Stomach (tissue), 4 donors: ENCODE measurements at regions not wholly inside any gene's neighbourhood (a gene's known extent, or its start where the extent isn't known, plus 50 kb on each side); places are given as distances from the start of the nearest gene placed in this dataset.

Experiments used
- POLR2A ChIP-seq, 4 donors: fragments of 450-650 bp; IDR thresholded peaks; one replicate each; pipeline ENCODE4 v1.6.1; 2016; ENCODE audit warnings: antibody characterized with exemption in 4 of 4, control low read depth in 2 of 4, mild to moderate bottlenecking in 1 of 4, moderate library complexity in 1 of 4
- POLR2AphosphoS5 ChIP-seq, 3 donors: sonication (generic); formaldehyde crosslinking; IDR thresholded peaks; one replicate each; pipeline ENCODE4 v1.6.1; 2016; ENCODE audit warnings: antibody characterized with exemption in 3 of 3
- TF ChIP-seq, protein P1 (sequence below), 7 experiments: fragments of 450-650 bp in 4 of 7; fragments of 200-600 bp in 3 of 7; sonication (generic) in 3 of 7; IDR thresholded peaks; one replicate each; pipeline ENCODE4 v1.5.1; 2016 to 2019; ENCODE audit warnings: antibody characterized with exemption in 7 of 7, control low read depth in 2 of 7, mild to moderate bottlenecking in 1 of 7

DNA sequence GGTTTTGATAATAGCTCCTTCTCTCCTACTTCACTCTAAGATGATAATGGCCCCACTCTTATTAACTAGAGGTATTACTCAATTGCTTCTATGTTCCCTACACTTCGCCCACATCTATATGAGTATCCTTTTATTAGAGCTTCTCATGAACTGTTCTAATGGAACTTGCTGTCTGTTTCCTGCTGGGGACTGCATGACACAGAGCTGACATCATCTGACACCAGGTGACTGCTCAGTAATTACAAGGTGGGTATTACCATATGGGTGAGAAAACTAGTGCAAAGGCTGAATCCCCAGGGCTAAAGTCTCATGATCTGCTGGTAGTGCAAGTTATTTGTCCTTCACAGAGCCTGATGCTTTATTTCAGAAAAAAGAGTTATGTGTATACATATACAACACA is 146.2 kb upstream of the PLCXD3 start:
- TF ChIP-seq, protein P1, sequence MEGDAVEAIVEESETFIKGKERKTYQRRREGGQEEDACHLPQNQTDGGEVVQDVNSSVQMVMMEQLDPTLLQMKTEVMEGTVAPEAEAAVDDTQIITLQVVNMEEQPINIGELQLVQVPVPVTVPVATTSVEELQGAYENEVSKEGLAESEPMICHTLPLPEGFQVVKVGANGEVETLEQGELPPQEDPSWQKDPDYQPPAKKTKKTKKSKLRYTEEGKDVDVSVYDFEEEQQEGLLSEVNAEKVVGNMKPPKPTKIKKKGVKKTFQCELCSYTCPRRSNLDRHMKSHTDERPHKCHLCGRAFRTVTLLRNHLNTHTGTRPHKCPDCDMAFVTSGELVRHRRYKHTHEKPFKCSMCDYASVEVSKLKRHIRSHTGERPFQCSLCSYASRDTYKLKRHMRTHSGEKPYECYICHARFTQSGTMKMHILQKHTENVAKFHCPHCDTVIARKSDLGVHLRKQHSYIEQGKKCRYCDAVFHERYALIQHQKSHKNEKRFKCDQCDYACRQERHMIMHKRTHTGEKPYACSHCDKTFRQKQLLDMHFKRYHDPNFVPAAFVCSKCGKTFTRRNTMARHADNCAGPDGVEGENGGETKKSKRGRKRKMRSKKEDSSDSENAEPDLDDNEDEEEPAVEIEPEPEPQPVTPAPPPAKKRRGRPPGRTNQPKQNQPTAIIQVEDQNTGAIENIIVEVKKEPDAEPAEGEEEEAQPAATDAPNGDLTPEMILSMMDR (IDR thresholded peaks at IDR 0.05): no peak
- no peak for TF ChIP-seq POLR2A (IDR thresholded peaks at IDR 0.05)
- no peak for TF ChIP-seq POLR2AphosphoS5 (IDR thresholded peaks at IDR 0.05)
